ENCODE measurements at regions not wholly inside any gene's neighbourhood (a gene's known extent, or its start where the extent isn't known, plus 50 kb on each side); places are given as distances from the start of the nearest gene placed in this dataset.

DNA sequence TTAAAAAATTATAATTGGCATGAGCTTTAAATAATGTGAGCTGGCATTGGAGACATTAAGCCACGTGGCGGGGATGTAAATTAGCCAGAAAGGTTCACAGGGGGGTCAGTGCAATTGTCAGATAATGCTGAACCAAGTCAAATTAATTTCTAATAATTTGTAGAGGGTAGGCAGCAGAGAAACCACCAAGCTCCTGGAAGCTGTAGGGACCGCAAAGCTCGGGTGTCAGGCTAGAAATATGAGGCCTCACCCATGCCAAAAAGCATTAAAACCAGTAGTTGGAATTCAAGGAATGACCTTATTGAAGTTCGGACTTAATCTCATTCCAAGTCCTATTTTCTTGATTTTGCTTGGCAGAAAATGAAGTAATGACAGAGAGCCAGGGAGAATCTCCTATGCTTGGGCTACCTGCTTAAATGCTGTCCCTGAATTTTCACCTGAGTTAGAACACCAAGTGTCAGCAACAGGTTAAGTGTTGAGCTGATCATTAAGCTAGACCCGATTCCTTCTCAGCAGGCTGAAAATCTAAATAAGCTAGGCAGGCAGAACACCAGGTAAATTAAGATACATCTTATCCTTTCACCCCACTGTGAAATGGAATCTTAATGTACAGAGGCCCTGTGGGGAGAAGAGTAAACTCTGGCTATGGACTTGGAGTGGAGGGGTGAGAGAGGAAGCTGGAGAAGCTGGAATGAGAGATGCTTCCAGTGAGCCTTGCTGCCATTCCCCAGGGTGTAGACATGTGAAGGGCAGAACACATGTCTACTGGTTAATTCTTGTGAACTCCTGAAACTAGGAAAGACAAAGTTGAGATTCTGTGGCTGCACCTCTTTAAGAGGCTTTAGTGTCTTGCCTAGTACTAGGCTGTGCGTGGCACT lies 520.0 kb downstream of the SLC4A3 start:
- no peaks in the 10 kb centered on the region for H3K9me3 ChIP-seq (ENCODE audit: low read depth)
- in situ Hi-C loops (cut with MboI), result no loop called here
- no peaks in the 10 kb centered on the region for H3K36me3 ChIP-seq (ENCODE audit: low read depth)
- no peaks in the 10 kb centered on the region for H3K27me3 ChIP-seq (replicated peaks; ENCODE audit: insufficient read depth)
- H3K4me1 ChIP-seq (ENCODE audit: insufficient read depth), result peaks cover 43% of the 10 kb centered on the region
- H3F3A ChIP-seq (ENCODE audit: insufficient read depth), result peaks cover 21% of the 10 kb centered on the region
- H4K20me1 ChIP-seq (ENCODE audit: insufficient read depth), result no peaks in the 10 kb centered on the region
- DNase-seq, result peak; percentile 75
- 42 to 52% methylated on average over 7 of the region's 7 CpGs for WGBS, 2 experiments (ENCODE audit: low coverage in 1 of 2, low lambda C conversion rate in 2 of 2, missing lambda C conversion rate in 2 of 2)
- TF ChIP-seq EZH2phosphoT487 (IDR thresholded peaks at IDR 0.05; ENCODE audit: insufficient read depth, low read depth) (no peak), EZH2 (IDR thresholded peaks at IDR 0.05; ENCODE audit: insufficient read depth, poor library complexity, severe bottlenecking) (no peak)
- H3K4me3 ChIP-seq, result no peak overlapping the region
- no peaks in the 10 kb centered on the region for H3K79me2 ChIP-seq (ENCODE audit: insufficient read depth)
- H3K4me2 ChIP-seq (ENCODE audit: unreplicated experiment), result peak overlapping the region; percentile 53
- H3K27ac ChIP-seq, result peak overlapping the region; percentile 23; the same call in 1 of the 2 replicates
- 0 out of 2 replicates have a peak overlapping the region, but pooled peaks have one; percentile 0 for H3K9ac ChIP-seq
- no peak overlapping the region for H2AFZ ChIP-seq
- 0 out of 2 replicates have a peak, but pooled peaks cover 7% of the 10 kb centered on the region for H3K9me2 ChIP-seq (ENCODE audit: insufficient read depth)

GRCh38 chr2:220148471-220149248 lies 521.2 kb downstream of the SLC4A3 start:
- 77 to 78% methylated on average over 9 of the region's 9 CpGs for WGBS, 2 experiments (ENCODE audit: low coverage in 1 of 2, low lambda C conversion rate in 2 of 2, missing lambda C conversion rate in 2 of 2)
- no peaks in the 10 kb centered on the region for H3K9me3 ChIP-seq (ENCODE audit: low read depth)
- TF ChIP-seq EZH2 (IDR thresholded peaks at IDR 0.05; ENCODE audit: insufficient read depth, poor library complexity, severe bottlenecking) (no peak), EZH2phosphoT487 (IDR thresholded peaks at IDR 0.05; ENCODE audit: insufficient read depth, low read depth) (no peak)
- no peak overlapping the region for H3K4me2 ChIP-seq (ENCODE audit: unreplicated experiment)
- H3K36me3 ChIP-seq (ENCODE audit: low read depth), result no peaks in the 10 kb centered on the region
- no peak overlapping the region for H3K9ac ChIP-seq
- no peak overlapping the region for H2AFZ ChIP-seq
- H3K4me3 ChIP-seq, result no peak overlapping the region
- in situ Hi-C loops (cut with MboI), result no loop called here
- no peak overlapping the region for H3K27ac ChIP-seq
- no peak for DNase-seq
- H3K9me2 ChIP-seq (ENCODE audit: insufficient read depth), result no peaks in the 10 kb centered on the region
- H3K79me2 ChIP-seq (ENCODE audit: insufficient read depth), result no peaks in the 10 kb centered on the region
- no peaks in the 10 kb centered on the region for H3K27me3 ChIP-seq (replicated peaks; ENCODE audit: insufficient read depth)
- H4K20me1 ChIP-seq (ENCODE audit: insufficient read depth), result no peaks in the 10 kb centered on the region
- H3F3A ChIP-seq (ENCODE audit: insufficient read depth), result peaks cover 19% of the 10 kb centered on the region
- peaks cover 34% of the 10 kb centered on the region for H3K4me1 ChIP-seq (ENCODE audit: insufficient read depth)

DNA sequence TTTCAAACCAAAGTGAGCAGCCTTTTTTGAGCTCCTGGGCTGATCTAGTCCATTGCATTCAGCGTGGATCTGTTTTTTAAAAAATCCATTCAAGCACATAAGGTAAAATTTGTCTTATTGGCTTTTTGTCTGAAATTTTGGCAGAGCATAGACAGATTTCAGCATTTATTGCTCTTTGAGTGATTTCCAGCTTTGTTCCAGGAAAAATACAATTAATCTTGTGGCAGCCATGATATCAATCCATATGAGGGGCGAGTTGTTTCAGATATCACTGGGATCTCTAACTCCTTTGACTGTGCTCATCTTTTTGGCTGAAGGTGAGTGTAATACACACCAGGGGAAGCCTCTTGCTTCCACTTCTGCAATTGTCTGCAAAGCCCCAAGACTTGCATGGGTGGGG lies 523.9 kb downstream of the SLC4A3 start:
- Histone ChIP-seq H3K27me3 (replicated peaks; ENCODE audit: insufficient read depth) (no peaks in the 10 kb centered on the region), H3K4me2 (ENCODE audit: unreplicated experiment) (no peak overlapping the region), H3K4me3 (no peak overlapping the region), H3K4me1 (ENCODE audit: insufficient read depth) (peaks cover 21% of the 10 kb centered on the region), H3K27ac (no peak overlapping the region), H3K36me3 (ENCODE audit: low read depth) (no peaks in the 10 kb centered on the region), H2AFZ (no peak overlapping the region), H3K9me3 (ENCODE audit: low read depth) (no peaks in the 10 kb centered on the region), H4K20me1 (ENCODE audit: insufficient read depth) (no peaks in the 10 kb centered on the region), H3F3A (ENCODE audit: insufficient read depth) (peaks cover 5% of the 10 kb centered on the region; the same call in 1 of the 2 replicates), H3K9ac (no peak overlapping the region), H3K79me2 (ENCODE audit: insufficient read depth) (no peaks in the 10 kb centered on the region), H3K9me2 (ENCODE audit: insufficient read depth) (no peaks in the 10 kb centered on the region)
- in situ Hi-C loops (cut with MboI), result no loop called here
- TF ChIP-seq EZH2 (IDR thresholded peaks at IDR 0.05; ENCODE audit: insufficient read depth, poor library complexity, severe bottlenecking) (no peak), EZH2phosphoT487 (IDR thresholded peaks at IDR 0.05; ENCODE audit: insufficient read depth, low read depth) (no peak)
- DNase-seq, result no peak
- 92 to 95% methylated on average over 2 of the region's 2 CpGs for WGBS, 2 experiments (ENCODE audit: low coverage in 1 of 2, low lambda C conversion rate in 2 of 2, missing lambda C conversion rate in 2 of 2)

GRCh38 chr2:220152281-220152935 lies 525.0 kb downstream of the SLC4A3 start:
- no peaks in the 10 kb centered on the region for H3K9me2 ChIP-seq (ENCODE audit: insufficient read depth)
- TF ChIP-seq EZH2 (IDR thresholded peaks at IDR 0.05; ENCODE audit: insufficient read depth, poor library complexity, severe bottlenecking), result no peak
- TF ChIP-seq EZH2phosphoT487 (IDR thresholded peaks at IDR 0.05; ENCODE audit: insufficient read depth, low read depth), result no peak
- 49% methylated on average over 4 of the region's 4 CpGs for WGBS, 2 experiments (ENCODE audit: low coverage in 1 of 2, low lambda C conversion rate in 2 of 2, missing lambda C conversion rate in 2 of 2)
- no peaks in the 10 kb centered on the region for H4K20me1 ChIP-seq (ENCODE audit: insufficient read depth)
- H3K9me3 ChIP-seq (ENCODE audit: low read depth), result no peaks in the 10 kb centered on the region
- H3K9ac ChIP-seq, result no peak overlapping the region
- in situ Hi-C loops (cut with MboI), result no loop called here
- H3K4me1 ChIP-seq (ENCODE audit: insufficient read depth), result peaks cover 12% of the 10 kb centered on the region
- H3K4me2 ChIP-seq (ENCODE audit: unreplicated experiment), result no peak overlapping the region
- H3K79me2 ChIP-seq (ENCODE audit: insufficient read depth), result no peaks in the 10 kb centered on the region
- no peak overlapping the region for H3K4me3 ChIP-seq
- no peaks in the 10 kb centered on the region for H3K36me3 ChIP-seq (ENCODE audit: low read depth)
- no peaks in the 10 kb centered on the region for H3K27me3 ChIP-seq (replicated peaks; ENCODE audit: insufficient read depth)
- H2AFZ ChIP-seq, result no peak overlapping the region
- peaks cover 3% of the 10 kb centered on the region; the same call in 1 of the 2 replicates for H3F3A ChIP-seq (ENCODE audit: insufficient read depth)
- DNase-seq, result no peak
- no peak overlapping the region for H3K27ac ChIP-seq
